Breast epithelium (tissue), 3 donors: ENCODE measurements at regions not wholly inside any gene's neighbourhood (a gene's known extent, or its start where the extent isn't known, plus 50 kb on each side); places are given as distances from the start of the nearest gene placed in this dataset.

Experiments used
- POLR2A ChIP-seq: fragments of 450-650 bp; IDR thresholded peaks from one replicate; pipeline ENCODE4 v1.6.1; 2016; ENCODE audit warnings: antibody characterized with exemption, mild to moderate bottlenecking, moderate library complexity
- POLR2AphosphoS5 ChIP-seq, 3 donors: sonication (generic); formaldehyde crosslinking; IDR thresholded peaks; one replicate each; pipeline ENCODE4 v1.6.1; 2017; ENCODE audit warnings: antibody characterized with exemption in 3 of 3
- TF ChIP-seq, protein P1 (sequence below), 3 donors: fragments of 450-650 bp; IDR thresholded peaks; one replicate each; pipeline ENCODE4 v1.5.1; 2016 to 2017; ENCODE audit warnings: antibody characterized with exemption in 3 of 3, mild to moderate bottlenecking in 3 of 3, moderate library complexity in 3 of 3

GRCh38 chr20:54353292-54353691 is 122.1 kb upstream of the DOK5 start:
- TF ChIP-seq, protein P1, sequence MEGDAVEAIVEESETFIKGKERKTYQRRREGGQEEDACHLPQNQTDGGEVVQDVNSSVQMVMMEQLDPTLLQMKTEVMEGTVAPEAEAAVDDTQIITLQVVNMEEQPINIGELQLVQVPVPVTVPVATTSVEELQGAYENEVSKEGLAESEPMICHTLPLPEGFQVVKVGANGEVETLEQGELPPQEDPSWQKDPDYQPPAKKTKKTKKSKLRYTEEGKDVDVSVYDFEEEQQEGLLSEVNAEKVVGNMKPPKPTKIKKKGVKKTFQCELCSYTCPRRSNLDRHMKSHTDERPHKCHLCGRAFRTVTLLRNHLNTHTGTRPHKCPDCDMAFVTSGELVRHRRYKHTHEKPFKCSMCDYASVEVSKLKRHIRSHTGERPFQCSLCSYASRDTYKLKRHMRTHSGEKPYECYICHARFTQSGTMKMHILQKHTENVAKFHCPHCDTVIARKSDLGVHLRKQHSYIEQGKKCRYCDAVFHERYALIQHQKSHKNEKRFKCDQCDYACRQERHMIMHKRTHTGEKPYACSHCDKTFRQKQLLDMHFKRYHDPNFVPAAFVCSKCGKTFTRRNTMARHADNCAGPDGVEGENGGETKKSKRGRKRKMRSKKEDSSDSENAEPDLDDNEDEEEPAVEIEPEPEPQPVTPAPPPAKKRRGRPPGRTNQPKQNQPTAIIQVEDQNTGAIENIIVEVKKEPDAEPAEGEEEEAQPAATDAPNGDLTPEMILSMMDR (IDR thresholded peaks at IDR 0.05): no peak
- TF ChIP-seq POLR2A: no peak
- no peak for TF ChIP-seq POLR2AphosphoS5 (IDR thresholded peaks at IDR 0.05)
